B cell (primary cell): ENCODE measurements at regions not wholly inside any gene's neighbourhood (a gene's known extent, or its start where the extent isn't known, plus 50 kb on each side); places are given as distances from the start of the nearest gene placed in this dataset.

Experiments
- ATAC-seq: fragments of 200-7000 bp; cut with Tn5 transposase; one replicate; pipeline ENCODE4 v1.10.0; 2021; ENCODE audit warnings: low read depth, mild to moderate bottlenecking, moderate number of reproducible peaks, moderate library complexity
- CTCF ChIA-PET: fragments of 350-600 bp; sonication (Branson Sonifier 250); formaldehyde crosslinking; loops from one replicate; lab custom pipeline; 2021; ENCODE audit warnings: antibody characterized with exemption, inconsistent platforms; lab: Charles Lee
- POLR2A ChIA-PET: fragments of 350-600 bp; sonication (Branson Sonifier 250); formaldehyde crosslinking; loops from one replicate; lab custom pipeline; 2021; ENCODE audit warnings: antibody characterized with exemption; lab: Charles Lee
- DNase-seq: peaks from one replicate; pipeline ENCODE4 v3.0.0; 2013
- H2AFZ ChIP-seq: 2 replicates; pipeline ENCODE4 v1.6.1; 2012; ENCODE audit warnings: mild to moderate bottlenecking, low read depth, low read length; ENCODE audit not compliant: insufficient read depth, poor library complexity, severe bottlenecking
- H3K27ac ChIP-seq, 2 donors: 1 replicate in 1 of 2; 2 replicates in 1 of 2; pipeline ENCODE4 v1.5.1; 2012 to 2013; ENCODE audit warnings: low read length in 2 of 2, mild to moderate bottlenecking in 2 of 2, moderate library complexity in 1 of 2
- H3K27me3 ChIP-seq, 4 experiments: fragments of 200-600 bp in 1 of 4; sonication (generic) in 1 of 4; replicated peaks in 1 of 4; 1 replicate in 2 of 4; 2 replicates in 2 of 4; pipeline versions ENCODE4 v1.6.1 to v1.7.0; 2013 to 2016; ENCODE audit warnings: low read length in 3 of 4, mild to moderate bottlenecking in 2 of 4, mixed read lengths in 1 of 4, moderate library complexity in 1 of 4; ENCODE audit not compliant: insufficient read depth in 4 of 4, control insufficient read depth in 3 of 4; ENCODE audit errors: control extremely low read depth in 1 of 4
- H3K36me3 ChIP-seq, 2 experiments: replicated peaks in 1 of 2; 1 replicate in 1 of 2; 2 replicates in 1 of 2; pipeline versions ENCODE4 v1.6.1 to v1.7.1; 2013; ENCODE audit warnings: low read length in 1 of 2; ENCODE audit not compliant: insufficient read depth in 2 of 2, control insufficient read depth in 1 of 2; ENCODE audit errors: control extremely low read depth in 1 of 2, extremely low read depth in 1 of 2
- H3K4me1 ChIP-seq, 2 donors: fragments of 200-600 bp in 1 of 2; sonication (generic) in 1 of 2; 1 replicate in 1 of 2; 2 replicates in 1 of 2; pipeline versions ENCODE4 v1.5.1 to v1.6.1; 2013 to 2017; ENCODE audit warnings: low read length in 2 of 2; ENCODE audit not compliant: control insufficient read depth in 2 of 2, insufficient read depth in 2 of 2
- H3K4me2 ChIP-seq: replicated peaks from 2 replicates; pipeline ENCODE3; 2012; ENCODE audit warnings: mild to moderate bottlenecking, low read depth, low read length; ENCODE audit not compliant: poor library complexity, severe bottlenecking
- H3K4me3 ChIP-seq, 5 experiments: fragments of 200-600 bp in 1 of 5; sonication (generic) in 1 of 5; 1 replicate in 3 of 5; 2 replicates in 2 of 5; pipeline versions ENCODE4 v1.5.1 to v1.7.0; 2011 to 2016; ENCODE audit warnings: low read length in 4 of 5, mild to moderate bottlenecking in 4 of 5, low read depth in 2 of 5, control low read depth in 1 of 5, moderate library complexity in 1 of 5; ENCODE audit not compliant: insufficient read depth in 1 of 5; ENCODE audit errors: control extremely low read depth in 1 of 5, extremely low read depth in 1 of 5
- H3K79me2 ChIP-seq: fragments of 200-600 bp; sonication (generic); one replicate; pipeline ENCODE4 v1.6.0; 2016; ENCODE audit warnings: low read length; ENCODE audit not compliant: control insufficient read depth, insufficient read depth
- H3K9ac ChIP-seq: fragments of 200-600 bp; sonication (generic); 2 replicates; pipeline ENCODE4 v1.6.1; 2017; ENCODE audit warnings: mild to moderate bottlenecking, low read length, moderate library complexity
- H3K9me3 ChIP-seq, 3 donors: one replicate each; pipeline versions ENCODE4 v1.6.1 to v1.7.1; 2013; ENCODE audit warnings: low read length in 2 of 3; ENCODE audit not compliant: control insufficient read depth in 2 of 3, insufficient read depth in 1 of 3; ENCODE audit errors: control extremely low read depth in 1 of 3
- H4K20me1 ChIP-seq: 2 replicates; pipeline ENCODE4 v1.6.0; 2012; ENCODE audit warnings: mild to moderate bottlenecking, low read length; ENCODE audit not compliant: insufficient read depth, control insufficient read depth, poor library complexity, severe bottlenecking
- H3K27ac Mint-ChIP-seq: one replicate; pipeline ENCODE4 v1.8.0; 2021; ENCODE audit warnings: mixed read lengths
- H3K27me3 Mint-ChIP-seq: one replicate; pipeline ENCODE4 v1.8.0; 2021; ENCODE audit warnings: mixed read lengths
- H3K4me1 Mint-ChIP-seq: one replicate; pipeline ENCODE4 v1.8.0; 2021; ENCODE audit warnings: mixed read lengths
- H3K4me3 Mint-ChIP-seq: one replicate; pipeline ENCODE4 v1.8.0; 2021; ENCODE audit warnings: mixed read lengths
- H3K9me3 Mint-ChIP-seq: one replicate; pipeline ENCODE4 v1.8.0; 2022; ENCODE audit warnings: mixed read lengths; ENCODE audit not compliant: insufficient read depth
- EZH2 ChIP-seq: IDR thresholded peaks from 2 replicates; pipeline ENCODE4 v1.6.1; 2012; ENCODE audit warnings: borderline replicate concordance, low read depth, mild to moderate bottlenecking, moderate library complexity, low read length; ENCODE audit not compliant: insufficient read depth, poor library complexity, severe bottlenecking
- WGBS: methylation state at CpG from one replicate; pipeline ENCODE4 v1.1.5; 2013; ENCODE audit warnings: missing lambda C conversion rate; ENCODE audit not compliant: insufficient coverage; 5-methylcytosine and 5-hydroxymethylcytosine counted together
- intact Hi-C: fragments of 100-400 bp; cut with micrococcal nuclease; formaldehyde crosslinking; loops from one replicate; pipeline ENCODE4 v1.10.0; 2022
- TF ChIP-seq, protein P1 (sequence below): fragments of 200-600 bp; IDR thresholded peaks from one replicate; pipeline ENCODE4 v1.8.0; 2022; ENCODE audit warnings: antibody characterized with exemption, mild to moderate bottlenecking

DNA sequence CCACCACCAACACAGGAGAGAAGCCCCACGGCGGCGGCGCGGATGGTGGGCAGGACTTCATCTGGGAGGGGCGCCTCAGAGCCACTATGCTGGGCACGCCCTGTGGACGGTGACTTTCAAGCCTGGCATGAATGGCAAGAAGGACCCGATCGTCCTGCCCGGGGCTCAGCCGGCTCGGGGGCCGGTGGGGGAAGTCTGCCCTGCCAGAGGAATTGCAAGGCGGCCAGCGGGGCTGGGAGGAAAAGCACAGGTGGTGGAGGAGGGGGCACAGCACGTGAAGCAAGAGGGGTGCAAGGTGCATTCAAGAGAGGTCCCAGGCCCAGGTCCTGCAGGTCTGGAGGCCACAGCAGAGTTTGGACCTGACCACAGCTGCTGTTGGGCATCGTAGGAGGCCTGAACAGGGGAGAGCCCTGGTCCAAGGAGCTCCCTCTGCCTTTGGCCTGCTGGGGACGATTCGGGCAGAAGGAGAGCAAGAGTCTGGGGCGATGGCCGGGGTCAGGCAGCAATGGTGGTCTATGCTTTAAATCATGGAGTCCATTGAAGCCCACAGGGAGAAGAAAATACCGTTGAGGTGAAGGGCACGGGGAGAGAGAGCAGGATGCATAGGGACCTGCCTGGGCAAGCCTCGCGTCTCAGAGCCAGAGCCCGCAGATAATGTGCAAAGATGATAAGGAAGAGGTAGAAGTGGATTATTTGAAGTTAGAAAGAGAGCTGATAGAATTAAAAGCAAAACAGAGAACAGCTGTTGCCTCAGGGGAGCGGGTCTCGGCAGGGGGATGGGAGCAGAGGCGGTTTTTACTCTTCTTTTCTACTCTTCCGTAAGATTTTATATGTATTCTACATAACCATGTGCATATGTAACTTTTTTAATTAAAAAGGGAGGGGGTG lies 82.6 kb upstream of the SHISAL1 start:
- Mint-ChIP-seq H3K27me3 (peaks cover 15% of the 10 kb centered on the region), H3K4me1 (no peaks in the 10 kb centered on the region), H3K4me3 (no peak overlapping the region), H3K9me3 (no peaks in the 10 kb centered on the region), H3K27ac (no peak overlapping the region)
- POLR2A ChIA-PET: no interaction called here
- Histone ChIP-seq H2AFZ (no peak overlapping the region), H3K4me3 (no peak overlapping the region), H3K27me3 (no peaks in the 10 kb centered on the region), H4K20me1 (no peaks in the 10 kb centered on the region), H3K9ac (no peak overlapping the region), H3K36me3 (no peaks in the 10 kb centered on the region), H3K79me2 (no peaks in the 10 kb centered on the region), H3K4me2 (no peak overlapping the region), H3K4me1 (no peaks in the 10 kb centered on the region), H3K27ac (no peak overlapping the region), H3K9me3 (no peaks in the 10 kb centered on the region)
- CTCF ChIA-PET: no interaction called here
- 93% methylated on average over 25 of the region's 31 CpGs for WGBS
- TF ChIP-seq, protein P1, sequence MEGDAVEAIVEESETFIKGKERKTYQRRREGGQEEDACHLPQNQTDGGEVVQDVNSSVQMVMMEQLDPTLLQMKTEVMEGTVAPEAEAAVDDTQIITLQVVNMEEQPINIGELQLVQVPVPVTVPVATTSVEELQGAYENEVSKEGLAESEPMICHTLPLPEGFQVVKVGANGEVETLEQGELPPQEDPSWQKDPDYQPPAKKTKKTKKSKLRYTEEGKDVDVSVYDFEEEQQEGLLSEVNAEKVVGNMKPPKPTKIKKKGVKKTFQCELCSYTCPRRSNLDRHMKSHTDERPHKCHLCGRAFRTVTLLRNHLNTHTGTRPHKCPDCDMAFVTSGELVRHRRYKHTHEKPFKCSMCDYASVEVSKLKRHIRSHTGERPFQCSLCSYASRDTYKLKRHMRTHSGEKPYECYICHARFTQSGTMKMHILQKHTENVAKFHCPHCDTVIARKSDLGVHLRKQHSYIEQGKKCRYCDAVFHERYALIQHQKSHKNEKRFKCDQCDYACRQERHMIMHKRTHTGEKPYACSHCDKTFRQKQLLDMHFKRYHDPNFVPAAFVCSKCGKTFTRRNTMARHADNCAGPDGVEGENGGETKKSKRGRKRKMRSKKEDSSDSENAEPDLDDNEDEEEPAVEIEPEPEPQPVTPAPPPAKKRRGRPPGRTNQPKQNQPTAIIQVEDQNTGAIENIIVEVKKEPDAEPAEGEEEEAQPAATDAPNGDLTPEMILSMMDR: no peak
- TF ChIP-seq EZH2: no peak
- ATAC-seq (no peak), DNase-seq (no peak)
- intact Hi-C loops: no loop called here
